H1 (cell line): ENCODE measurements at regions not wholly inside any gene's neighbourhood (a gene's known extent, or its start where the extent isn't known, plus 50 kb on each side); places are given as distances from the start of the nearest gene placed in this dataset.

Experiments
- CTCF ChIA-PET: fragments of 300-600 bp; sonication (Branson Sonifier 250); formaldehyde crosslinking; loops from one replicate; lab custom pipeline; 2021; ENCODE audit not compliant: partially characterized antibody; lab: Charles Lee
- POLR2A ChIA-PET: fragments of 300-600 bp; sonication (Branson Sonifier 250); formaldehyde crosslinking; loops from one replicate; lab custom pipeline; 2021; ENCODE audit warnings: inconsistent platforms; ENCODE audit not compliant: partially characterized antibody; lab: Charles Lee
- DNase-seq, 2 experiments: peaks; one replicate each; pipeline versions ENCODE4 v3.0.0 to v3.0.0-alpha.2; 2010 to 2022; ENCODE audit warnings: low spot score in 2 of 2, low read depth in 1 of 2, mixed read lengths in 1 of 2
- FAIRE-seq: peaks from 2 replicates; lab custom pipeline; 2011; peaks lifted over from hg19 to GRCh38; lab: Jason Lieb, UNC
- H2AFZ ChIP-seq: 2 replicates; pipeline ENCODE4 v1.8.1; 2012; ENCODE audit warnings: low read length, inconsistent platforms
- H2AK5ac ChIP-seq: 2 replicates; pipeline ENCODE4 v1.6.1; 2013; ENCODE audit warnings: low read depth, low read length
- H2BK120ac ChIP-seq: replicated peaks from 2 replicates; pipeline ENCODE3; 2013; ENCODE audit warnings: low read depth, low read length, inconsistent platforms
- H2BK12ac ChIP-seq: 2 replicates; pipeline ENCODE4 v1.6.1; 2013; ENCODE audit warnings: low read depth, low read length
- H2BK15ac ChIP-seq: 2 replicates; pipeline ENCODE4 v1.6.1; 2013; ENCODE audit warnings: low read length
- H2BK20ac ChIP-seq: 2 replicates; pipeline ENCODE4 v1.6.1; 2013; ENCODE audit warnings: low read length
- H2BK5ac ChIP-seq: 2 replicates; pipeline ENCODE4 v1.6.1; 2013; ENCODE audit warnings: low read depth, low read length
- H3K14ac ChIP-seq: 2 replicates; pipeline ENCODE4 v1.6.1; 2013; ENCODE audit warnings: inconsistent platforms; ENCODE audit not compliant: insufficient read length
- H3K18ac ChIP-seq: 2 replicates; pipeline ENCODE4 v1.6.1; 2013; ENCODE audit warnings: low read length; ENCODE audit errors: extremely low read depth
- H3K23ac ChIP-seq: 2 replicates; pipeline ENCODE4 v1.6.1; 2013; ENCODE audit warnings: inconsistent platforms; ENCODE audit not compliant: insufficient read length
- H3K23me2 ChIP-seq: 2 replicates; pipeline ENCODE4 v1.6.1; 2013; ENCODE audit warnings: low read depth, low read length
- H3K27ac ChIP-seq: 2 replicates; pipeline ENCODE4 v1.6.1; 2011; ENCODE audit warnings: low read depth, low read length, inconsistent platforms
- H3K27me3 ChIP-seq, 4 experiments: replicated peaks in 1 of 4; 1 replicate in 1 of 4; 2 replicates in 3 of 4; pipeline versions ENCODE4 v1.6.1 to v1.8.1; 2011 to 2013; ENCODE audit warnings: low read length in 3 of 4, mild to moderate bottlenecking in 3 of 4, inconsistent platforms in 2 of 4, mixed read lengths in 2 of 4, moderate library complexity in 1 of 4; ENCODE audit not compliant: control insufficient read depth in 3 of 4, insufficient read depth in 3 of 4; ENCODE audit errors: extremely low read depth in 1 of 4
- H3K36me3 ChIP-seq, 4 experiments: 2 replicates each; pipeline versions ENCODE4 v1.6.1 to v1.8.1; 2011 to 2013; ENCODE audit warnings: mild to moderate bottlenecking in 4 of 4, low read length in 3 of 4, moderate library complexity in 2 of 4, control low read depth in 1 of 4, inconsistent platforms in 1 of 4; ENCODE audit not compliant: insufficient read depth in 4 of 4, control insufficient read depth in 2 of 4
- H3K4ac ChIP-seq: replicated peaks from 2 replicates; pipeline ENCODE3; 2013; ENCODE audit warnings: low read length, low read depth, mixed read lengths, inconsistent platforms; ENCODE audit not compliant: insufficient read length
- H3K4me1 ChIP-seq, 4 experiments: replicated peaks in 1 of 4; 1 replicate in 1 of 4; 2 replicates in 3 of 4; pipeline versions ENCODE4 v1.6.1 to v1.8.1; 2011 to 2013; ENCODE audit warnings: low read length in 3 of 4, inconsistent platforms in 2 of 4, mixed read lengths in 1 of 4; ENCODE audit not compliant: insufficient read depth in 4 of 4, control insufficient read depth in 3 of 4
- H3K4me2 ChIP-seq, 2 experiments: 2 replicates each; pipeline versions ENCODE4 v1.6.1 to v1.8.1; 2011 to 2013; ENCODE audit warnings: low read depth in 2 of 2, low read length in 2 of 2, control low read depth in 1 of 2, inconsistent platforms in 1 of 2, mild to moderate bottlenecking in 1 of 2; ENCODE audit not compliant: insufficient read depth in 1 of 2
- H3K4me3 ChIP-seq, 4 experiments: fragments of 200-600, 300-600 bp in 1 of 4; sonication (generic), shearing (Covaris generic), sonication (Bioruptor Twin) in 1 of 4; 2 replicates each; pipeline versions ENCODE4 v1.5.1 to v1.8.1; 2011 to 2016; ENCODE audit warnings: low read length in 4 of 4, low read depth in 3 of 4, control low read depth in 2 of 4, inconsistent platforms in 2 of 4, mild to moderate bottlenecking in 2 of 4, mixed read lengths in 1 of 4, moderate library complexity in 1 of 4; ENCODE audit not compliant: insufficient read depth in 2 of 4; ENCODE audit errors: extremely low read depth in 1 of 4
- H3K56ac ChIP-seq: replicated peaks from 2 replicates; pipeline ENCODE3; 2013; ENCODE audit warnings: low read depth, mild to moderate bottlenecking, mixed read lengths, low read length, inconsistent platforms; ENCODE audit not compliant: insufficient read length
- H3K79me1 ChIP-seq: 2 replicates; pipeline ENCODE4 v1.6.1; 2013; ENCODE audit warnings: low read depth, low read length, control low read depth
- H3K79me2 ChIP-seq, 2 experiments: 2 replicates each; pipeline versions ENCODE4 v1.6.1 to v1.8.1; 2012 to 2013; ENCODE audit warnings: low read length in 2 of 2, mild to moderate bottlenecking in 2 of 2, inconsistent platforms in 1 of 2; ENCODE audit not compliant: insufficient read depth in 2 of 2, control insufficient read depth in 1 of 2
- H3K9ac ChIP-seq, 4 experiments: replicated peaks in 1 of 4; 1 replicate in 1 of 4; 2 replicates in 3 of 4; pipeline versions ENCODE4 v1.6.1 to v1.8.1; 2011 to 2013; ENCODE audit warnings: low read depth in 3 of 4, low read length in 3 of 4, control low read depth in 2 of 4, mild to moderate bottlenecking in 2 of 4, moderate library complexity in 2 of 4, inconsistent platforms in 1 of 4; ENCODE audit errors: extremely low read depth in 1 of 4
- H3K9me3 ChIP-seq, 2 experiments: 2 replicates each; pipeline versions ENCODE4 v1.6.1 to v1.8.1; 2012 to 2013; ENCODE audit warnings: mild to moderate bottlenecking in 2 of 2, moderate library complexity in 2 of 2, control low read depth in 1 of 2, inconsistent platforms in 1 of 2, low read depth in 1 of 2, low read length in 1 of 2, mixed read lengths in 1 of 2; ENCODE audit not compliant: insufficient read depth in 2 of 2
- H4K20me1 ChIP-seq, 2 experiments: replicated peaks in 1 of 2; 2 replicates each; pipeline versions ENCODE3 to v1.8.1; 2011 to 2013; ENCODE audit warnings: inconsistent platforms in 2 of 2, low read length in 2 of 2, mild to moderate bottlenecking in 1 of 2; ENCODE audit not compliant: insufficient read depth in 2 of 2, control insufficient read depth in 1 of 2
- H4K5ac ChIP-seq: 2 replicates; pipeline ENCODE4 v1.6.1; 2013; ENCODE audit warnings: low read length, low read depth, mixed read lengths, inconsistent platforms; ENCODE audit not compliant: insufficient read length
- H4K8ac ChIP-seq: 2 replicates; pipeline ENCODE4 v1.8.0; 2013; ENCODE audit warnings: mild to moderate bottlenecking, moderate library complexity, low read length, inconsistent platforms; ENCODE audit not compliant: insufficient read depth; ENCODE audit errors: extremely low read depth
- H4K91ac ChIP-seq: replicated peaks from 2 replicates; pipeline ENCODE3; 2013; ENCODE audit warnings: low read length, mixed read lengths, inconsistent platforms; ENCODE audit not compliant: insufficient read length
- CTBP2 ChIP-seq: IDR thresholded peaks from 2 replicates; pipeline ENCODE4 v1.7.0; 2011; ENCODE audit warnings: borderline replicate concordance, mild to moderate bottlenecking, moderate library complexity, mixed read lengths, low read length; ENCODE audit not compliant: insufficient read depth, insufficient read length
- E2F6 ChIP-seq: IDR thresholded peaks from 2 replicates; pipeline ENCODE4 v1.6.1; 2012; ENCODE audit warnings: inconsistent platforms
- EZH2 ChIP-seq: fragments of 200-600 bp; sonication (generic); IDR thresholded peaks from 2 replicates; pipeline ENCODE4 v1.7.1; 2012; ENCODE audit warnings: low read depth, mild to moderate bottlenecking, moderate library complexity, low read length, inconsistent platforms; ENCODE audit not compliant: severe bottlenecking
- GTF2F1 ChIP-seq: IDR thresholded peaks from 2 replicates; pipeline ENCODE4 v1.6.1; 2012; ENCODE audit warnings: low read depth, low read length, improper control_type of control experiment, borderline replicate concordance
- SIRT6 ChIP-seq: IDR thresholded peaks from one replicate; pipeline ENCODE4 v1.7.1; 2012; ENCODE audit warnings: low read length, inconsistent platforms
- SP1 ChIP-seq: IDR thresholded peaks from 2 replicates; pipeline ENCODE4 v1.6.1; 2011; ENCODE audit warnings: low read depth, low read length
- WGBS, 2 experiments: shearing (Covaris generic) in 1 of 2; methylation state at CpG; one replicate each; pipeline versions ENCODE4 v1.1.6 to v1.1.7; 2013 to 2015; ENCODE audit warnings: low lambda C conversion rate in 2 of 2, mixed read lengths in 2 of 2, inconsistent platforms in 1 of 2, low coverage in 1 of 2, missing lambda C conversion rate in 1 of 2; ENCODE audit not compliant: insufficient replicate concordance in 2 of 2, insufficient coverage in 1 of 2, insufficient read length in 1 of 2; ENCODE audit errors: extremely low coverage in 1 of 2, missing lambda C conversion rate in 1 of 2; 5-methylcytosine and 5-hydroxymethylcytosine counted together
- TF ChIP-seq, protein P1 (sequence below), 3 experiments: IDR thresholded peaks; 1 replicate in 2 of 3; 2 replicates in 1 of 3; pipeline versions ENCODE4 v1.5.1 to v1.6.1; 2011; ENCODE audit warnings: low read length in 3 of 3, mild to moderate bottlenecking in 3 of 3, inconsistent platforms in 2 of 3, low read depth in 1 of 3, moderate library complexity in 1 of 3; ENCODE audit not compliant: insufficient read depth in 1 of 3; ENCODE audit errors: control extremely low read depth in 1 of 3

- Histone ChIP-seq H3K36me3 (no peaks in the 10 kb centered on the region), H4K91ac (no peak overlapping the region), H3K9ac (no peak overlapping the region), H3K18ac (no peak overlapping the region), H4K20me1 (no peaks in the 10 kb centered on the region), H3K23me2 (no peaks in the 10 kb centered on the region), H2BK15ac (no peak overlapping the region), H3K27ac (no peak overlapping the region), H2AFZ (no peak overlapping the region), H3K79me2 (no peaks in the 10 kb centered on the region), H3K56ac (no peak overlapping the region), H4K5ac (no peak overlapping the region), H3K23ac (no peak overlapping the region), H4K8ac (no peak overlapping the region), H3K9me3 (no peaks in the 10 kb centered on the region), H2BK20ac (no peak overlapping the region), H2BK120ac (no peak overlapping the region), H3K4me3 (no peak overlapping the region), H3K14ac (no peak overlapping the region), H3K4me2 (no peak overlapping the region), H2BK12ac (no peak overlapping the region), H2BK5ac (no peak overlapping the region), H3K4ac (no peak overlapping the region), H3K27me3 (no peaks in the 10 kb centered on the region), H3K4me1 (no peaks in the 10 kb centered on the region), H2AK5ac (no peak overlapping the region), H3K79me1 (no peaks in the 10 kb centered on the region)
- FAIRE-seq = no peak
- CTCF ChIA-PET = interaction anchor here (1.3 kb wide), 1 partner anchor 91 kb away, joined by 3 read pairs; no protein-coding TSS in a partner anchor
- 86% methylated on average over 2 of the region's 2 CpGs; no CpG with 5 or more reads in 1 of the 2 experiments for WGBS, 2 experiments
- no peak for DNase-seq
- POLR2A ChIA-PET = no interaction called here
- no peak for TF ChIP-seq SP1
- no peak for TF ChIP-seq CTBP2
- no peak for TF ChIP-seq GTF2F1
- TF ChIP-seq EZH2 = no peak
- TF ChIP-seq, protein P1, sequence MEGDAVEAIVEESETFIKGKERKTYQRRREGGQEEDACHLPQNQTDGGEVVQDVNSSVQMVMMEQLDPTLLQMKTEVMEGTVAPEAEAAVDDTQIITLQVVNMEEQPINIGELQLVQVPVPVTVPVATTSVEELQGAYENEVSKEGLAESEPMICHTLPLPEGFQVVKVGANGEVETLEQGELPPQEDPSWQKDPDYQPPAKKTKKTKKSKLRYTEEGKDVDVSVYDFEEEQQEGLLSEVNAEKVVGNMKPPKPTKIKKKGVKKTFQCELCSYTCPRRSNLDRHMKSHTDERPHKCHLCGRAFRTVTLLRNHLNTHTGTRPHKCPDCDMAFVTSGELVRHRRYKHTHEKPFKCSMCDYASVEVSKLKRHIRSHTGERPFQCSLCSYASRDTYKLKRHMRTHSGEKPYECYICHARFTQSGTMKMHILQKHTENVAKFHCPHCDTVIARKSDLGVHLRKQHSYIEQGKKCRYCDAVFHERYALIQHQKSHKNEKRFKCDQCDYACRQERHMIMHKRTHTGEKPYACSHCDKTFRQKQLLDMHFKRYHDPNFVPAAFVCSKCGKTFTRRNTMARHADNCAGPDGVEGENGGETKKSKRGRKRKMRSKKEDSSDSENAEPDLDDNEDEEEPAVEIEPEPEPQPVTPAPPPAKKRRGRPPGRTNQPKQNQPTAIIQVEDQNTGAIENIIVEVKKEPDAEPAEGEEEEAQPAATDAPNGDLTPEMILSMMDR (IDR thresholded peaks at IDR 0.05; ENCODE audit: control extremely low read depth in 1 of 3, insufficient read depth in 1 of 3, low read depth in 1 of 3, low read length in 3 of 3) = no peak
- no peak for TF ChIP-seq SIRT6
- TF ChIP-seq E2F6 = no peak
These were observed 111.8 kb upstream of the EDNRB start for GRCh38 chr13:78030341-78030896.
